Renal pelvis (tissue), 1 donor: ENCODE measurements at regions not wholly inside any gene's neighbourhood (a gene's known extent, or its start where the extent isn't known, plus 50 kb on each side); places are given as distances from the start of the nearest gene placed in this dataset.
"Not testable (repeated sequence)": the region's sequence is repeated elsewhere in the genome, so short reads cannot be mapped to it uniquely, and the experiment has no call there.

ENCODE experiments used
- DNase-seq: peaks from one replicate; pipeline ENCODE4 v3.0.0-alpha.2; 2013

- DNase-seq, result not testable (repeated sequence)
Observed at GRCh38 chrX:134045372-134045771, 60.0 kb upstream of the GPC3 start.

- not testable (repeated sequence) for DNase-seq
Observed at GRCh38 chrX:134067107-134067506, 81.7 kb upstream of the GPC3 start.

- DNase-seq, result not testable (repeated sequence)
Observed at GRCh38 chrX:134071899-134072298, 86.5 kb upstream of the GPC3 start.

- peak; percentile 14 for DNase-seq
Observed at GRCh38 chrX:134073341-134073740, 87.9 kb upstream of the GPC3 start.

GRCh38 chrX:134074151-134074550 is 88.8 kb upstream of the GPC3 start:
- DNase-seq, result no peak

- no peak for DNase-seq
Observed at GRCh38 chrX:134075894-134076718, 90.7 kb upstream of the GPC3 start.

- no peak for DNase-seq
Observed at GRCh38 chrX:134095366-134095765, 110.0 kb upstream of the GPC3 start.

- no peak for DNase-seq
Observed at GRCh38 chrX:134101636-134102035, 116.2 kb upstream of the GPC3 start.

- DNase-seq, result no peak
Observed at GRCh38 chrX:134115270-134115669, 121.7 kb upstream of the CCDC160 start.

- no peak for DNase-seq
Observed at GRCh38 chrX:134137341-134137740, 99.6 kb upstream of the CCDC160 start.

GRCh38 chrX:134139090-134139489 is 97.9 kb upstream of the CCDC160 start:
- no peak for DNase-seq

- DNase-seq, result peak; percentile 23
Observed at GRCh38 chrX:134144231-134144630, 92.8 kb upstream of the CCDC160 start.

- DNase-seq, result no peak
Observed at GRCh38 chrX:134146493-134146892, 90.5 kb upstream of the CCDC160 start.

- DNase-seq, result no peak
Observed at GRCh38 chrX:134148172-134148692, 88.8 kb upstream of the CCDC160 start.

GRCh38 chrX:134158821-134159512 is 78.0 kb upstream of the CCDC160 start:
- DNase-seq, result no peak

GRCh38 chrX:134161162-134161561 is 75.8 kb upstream of the CCDC160 start:
- no peak for DNase-seq

GRCh38 chrX:134162032-134162431 is 75.0 kb upstream of the CCDC160 start:
- no peak for DNase-seq

- DNase-seq, result no peak
Observed at GRCh38 chrX:134163836-134164235, 73.1 kb upstream of the CCDC160 start.

GRCh38 chrX:134167591-134168203 is 69.3 kb upstream of the CCDC160 start:
- no peak for DNase-seq

- no peak for DNase-seq
Observed at GRCh38 chrX:134171661-134172587, 65.1 kb upstream of the CCDC160 start.

GRCh38 chrX:134172588-134173259 is 64.3 kb upstream of the CCDC160 start:
- DNase-seq, result no peak
